Kidney capillary endothelial cell (primary cell): ENCODE measurements at regions not wholly inside any gene's neighbourhood (a gene's known extent, or its start where the extent isn't known, plus 50 kb on each side); places are given as distances from the start of the nearest gene placed in this dataset.
"Not testable (repeated sequence)": the region's sequence is repeated elsewhere in the genome, so short reads cannot be mapped to it uniquely, and the experiment has no call there.

ENCODE experiments used
- DNase-seq: peaks from one replicate; pipeline ENCODE4 v3.0.0-alpha.2; 2018; ENCODE audit warnings: low spot score

DNA sequence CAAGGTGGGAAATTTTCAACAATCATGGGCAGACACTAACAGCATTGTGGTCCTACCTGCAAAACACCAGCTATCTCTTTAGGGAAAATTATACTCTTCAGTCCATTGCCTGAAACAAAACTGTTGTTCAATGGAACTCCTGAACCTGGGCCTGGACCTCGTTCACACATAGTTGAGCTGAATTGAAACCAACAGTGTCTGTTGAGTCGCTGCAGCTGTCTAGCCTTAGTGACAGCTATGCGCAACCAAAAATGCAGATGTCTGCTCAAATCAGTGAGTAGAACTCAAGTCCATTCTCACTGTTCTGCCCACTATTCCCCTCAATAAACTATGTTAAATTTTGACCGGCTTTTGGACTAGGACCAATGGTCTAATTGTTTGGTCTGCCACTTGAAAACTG lies 286.2 kb downstream of the TFAP2A start:
- DNase-seq, result no peak

DNA sequence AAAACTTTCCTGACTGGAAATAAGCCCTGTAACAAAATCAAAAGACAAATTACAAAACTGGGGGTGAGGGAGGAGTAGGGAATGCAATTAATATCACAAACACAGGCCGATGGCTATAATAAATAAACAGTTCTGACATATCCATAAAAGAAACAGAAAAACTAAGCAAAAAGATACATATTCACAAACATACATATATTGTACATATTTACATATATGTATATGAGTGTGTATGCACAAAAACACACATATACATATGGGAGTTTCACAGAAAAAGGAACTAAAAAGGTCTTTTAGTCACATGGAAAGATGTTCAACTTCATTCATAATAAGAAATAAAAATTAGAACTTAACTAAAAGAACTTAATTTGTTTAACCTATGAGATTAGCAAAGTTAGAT lies 292.7 kb downstream of the TFAP2A start:
- DNase-seq, result no peak

DNA sequence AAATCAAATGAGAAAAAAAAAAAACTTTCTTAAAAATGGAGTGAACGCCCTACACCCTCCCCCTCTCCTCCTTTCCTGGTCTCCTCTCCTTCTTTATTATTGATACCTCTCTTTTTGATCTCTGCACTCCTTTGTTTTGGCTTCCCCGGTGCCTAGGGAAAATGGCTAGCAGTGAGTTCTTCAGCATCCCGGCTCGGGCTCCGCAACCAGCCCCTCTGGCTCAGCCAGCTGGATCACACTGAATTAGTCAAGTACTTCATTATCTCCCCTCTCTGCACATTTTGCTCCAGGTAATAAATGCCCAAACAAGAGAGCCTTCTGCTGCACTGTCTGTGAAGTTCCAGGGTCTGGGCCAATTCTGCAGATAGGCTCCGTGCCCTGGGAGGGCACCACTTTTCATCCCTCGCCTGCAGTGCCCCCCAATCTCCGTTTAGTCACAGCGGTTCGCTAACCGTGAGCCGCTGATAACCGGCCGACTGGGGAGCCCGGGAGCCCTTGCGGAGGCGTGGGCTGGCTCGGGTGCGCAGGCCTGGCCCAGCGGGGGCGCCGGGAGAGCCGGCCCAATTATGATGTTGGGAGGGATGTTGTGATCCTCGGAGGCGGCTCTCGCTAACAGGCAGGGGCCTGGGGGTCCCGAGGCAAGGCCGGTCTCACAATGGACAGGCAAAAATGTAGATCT lies 301.9 kb downstream of the TFAP2A start:
- no peak for DNase-seq

DNA sequence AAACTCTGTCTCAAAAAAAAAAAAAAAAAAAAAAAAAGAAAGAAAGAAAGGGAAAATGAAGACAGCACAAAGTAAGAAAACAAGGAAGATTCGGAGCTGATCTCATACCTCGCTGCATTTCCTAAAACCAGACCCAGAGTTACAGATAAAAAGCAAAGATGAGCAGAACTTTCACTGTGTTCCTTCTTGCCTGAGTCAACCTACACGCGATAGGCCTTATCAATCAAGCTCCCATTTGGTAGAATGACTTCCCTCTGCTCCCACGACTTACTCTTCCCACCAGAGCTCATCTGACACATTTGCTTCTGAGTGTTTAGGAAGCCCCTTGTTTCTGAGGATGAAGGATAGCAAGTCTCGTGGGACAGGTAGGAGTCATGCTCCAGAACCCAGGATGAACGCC lies 302.9 kb downstream of the TFAP2A start:
- DNase-seq, result no peak

DNA sequence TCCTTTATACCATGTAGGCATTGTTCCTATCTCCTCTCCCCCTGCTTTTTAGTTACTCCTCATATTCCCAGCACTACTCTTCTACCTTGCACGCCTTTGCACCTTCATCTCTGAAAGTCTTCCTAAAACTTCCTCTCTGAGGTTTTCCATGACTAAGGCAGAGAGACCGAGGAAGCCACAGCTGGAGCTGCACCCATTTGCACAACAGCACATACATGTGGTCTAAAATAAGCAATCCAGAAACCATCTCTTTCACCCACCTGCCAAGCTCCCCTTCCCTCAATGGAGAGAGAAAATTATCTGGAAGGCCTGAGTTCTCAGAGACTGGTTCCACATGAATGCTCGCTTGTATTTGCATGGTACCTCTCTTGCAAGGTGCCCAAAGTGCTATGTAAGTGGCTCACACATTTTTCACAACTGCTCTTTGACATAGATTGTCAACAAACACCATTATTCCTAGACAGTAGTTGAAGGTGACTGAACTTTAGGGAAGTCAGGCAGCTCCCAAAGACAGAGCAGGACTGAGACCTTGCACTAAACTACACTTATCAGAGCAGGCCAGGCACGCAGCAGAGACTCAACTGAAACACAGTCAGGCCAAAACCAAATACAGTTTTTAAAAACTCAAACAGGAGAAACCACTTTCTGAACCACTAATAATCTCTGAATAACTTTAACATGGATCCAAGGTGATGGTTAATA lies 313.2 kb downstream of the TFAP2A start:
- DNase-seq, result no peak

DNA sequence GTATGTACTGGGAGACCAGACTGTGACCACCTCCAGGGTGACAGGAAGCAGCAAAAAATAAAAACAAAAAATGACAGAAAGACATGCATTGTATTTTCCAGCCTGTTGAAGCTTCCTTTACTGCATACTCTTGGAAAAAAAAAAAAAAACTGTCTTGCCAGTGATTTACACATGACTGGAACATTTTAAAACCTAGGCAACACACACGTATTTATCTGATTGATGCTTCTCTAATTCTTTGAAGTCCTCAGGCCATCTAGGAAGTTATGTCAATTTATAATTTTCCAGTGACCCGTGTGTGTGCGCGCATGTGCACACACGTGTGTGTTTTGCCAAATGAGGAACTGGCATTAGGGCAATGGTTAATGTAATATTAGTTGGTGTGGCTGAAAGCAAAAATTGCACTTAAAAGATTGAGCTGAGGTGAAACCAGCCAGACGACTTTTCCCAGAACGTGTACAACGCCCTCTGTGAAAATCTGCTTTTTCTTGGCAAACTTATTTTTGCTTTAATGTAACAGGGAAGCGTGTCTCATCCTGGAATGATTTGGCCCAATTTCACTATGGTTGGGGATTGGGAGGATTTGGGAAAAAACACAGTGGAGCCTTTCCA lies 315.2 kb downstream of the TFAP2A start:
- no peak for DNase-seq

DNA sequence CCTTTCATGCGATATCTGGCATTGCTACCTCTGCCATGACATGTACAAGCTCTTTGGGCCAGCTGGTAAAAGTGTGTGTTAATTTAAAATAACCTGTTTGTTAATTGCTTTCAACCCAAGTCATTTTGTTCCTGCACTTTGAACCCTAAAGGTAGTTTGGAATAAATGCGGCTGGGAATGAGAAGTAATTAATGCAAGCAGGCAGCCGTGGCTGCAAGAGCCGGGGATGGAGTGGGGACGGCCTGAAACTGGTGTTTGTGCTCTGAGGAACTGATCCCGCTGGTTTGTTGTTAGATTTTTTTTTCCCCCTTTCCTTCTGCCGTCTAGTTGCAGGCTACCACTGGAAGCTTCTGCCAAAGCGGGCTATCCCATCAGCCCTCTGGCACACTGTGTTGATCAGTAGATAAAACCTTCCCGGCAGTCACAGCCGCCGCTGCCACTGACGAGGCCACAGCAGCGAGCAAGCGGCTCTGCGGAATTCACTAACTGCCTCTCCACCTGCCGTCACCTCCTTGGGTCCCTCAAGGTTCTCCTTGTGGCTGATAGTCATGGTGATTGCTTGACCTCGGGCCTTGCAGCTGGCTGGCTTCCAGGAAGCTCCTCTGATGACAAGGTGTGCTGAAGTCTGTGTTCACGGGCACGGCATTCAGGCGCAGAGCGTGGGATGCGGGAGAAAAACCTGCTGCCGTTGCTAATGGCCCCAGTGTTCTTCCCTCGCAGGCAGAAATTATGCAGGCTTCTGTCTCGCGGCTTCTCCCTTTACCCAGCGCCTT lies 315.9 kb downstream of the TFAP2A start:
- no peak for DNase-seq

DNA sequence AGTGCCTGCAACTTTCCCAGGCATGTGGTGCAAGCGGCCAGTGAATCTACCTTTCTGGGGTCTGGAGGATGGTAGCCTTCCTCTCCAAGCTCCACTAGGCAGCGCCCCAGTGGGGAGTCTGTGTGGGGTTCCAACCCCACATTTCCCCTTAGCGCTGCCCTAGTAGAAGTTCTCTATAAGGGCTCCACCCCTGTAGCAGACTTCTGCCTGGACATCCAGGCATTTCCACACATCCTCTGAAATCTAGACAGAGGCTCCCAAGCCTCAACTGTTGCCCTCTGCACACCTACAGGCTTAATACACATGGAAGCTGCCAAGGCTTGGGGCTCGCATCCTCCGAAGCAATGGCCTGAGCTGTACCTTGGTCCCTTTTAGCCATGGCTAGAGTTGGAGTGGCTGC lies 321.6 kb downstream of the TFAP2A start:
- no peak for DNase-seq

DNA sequence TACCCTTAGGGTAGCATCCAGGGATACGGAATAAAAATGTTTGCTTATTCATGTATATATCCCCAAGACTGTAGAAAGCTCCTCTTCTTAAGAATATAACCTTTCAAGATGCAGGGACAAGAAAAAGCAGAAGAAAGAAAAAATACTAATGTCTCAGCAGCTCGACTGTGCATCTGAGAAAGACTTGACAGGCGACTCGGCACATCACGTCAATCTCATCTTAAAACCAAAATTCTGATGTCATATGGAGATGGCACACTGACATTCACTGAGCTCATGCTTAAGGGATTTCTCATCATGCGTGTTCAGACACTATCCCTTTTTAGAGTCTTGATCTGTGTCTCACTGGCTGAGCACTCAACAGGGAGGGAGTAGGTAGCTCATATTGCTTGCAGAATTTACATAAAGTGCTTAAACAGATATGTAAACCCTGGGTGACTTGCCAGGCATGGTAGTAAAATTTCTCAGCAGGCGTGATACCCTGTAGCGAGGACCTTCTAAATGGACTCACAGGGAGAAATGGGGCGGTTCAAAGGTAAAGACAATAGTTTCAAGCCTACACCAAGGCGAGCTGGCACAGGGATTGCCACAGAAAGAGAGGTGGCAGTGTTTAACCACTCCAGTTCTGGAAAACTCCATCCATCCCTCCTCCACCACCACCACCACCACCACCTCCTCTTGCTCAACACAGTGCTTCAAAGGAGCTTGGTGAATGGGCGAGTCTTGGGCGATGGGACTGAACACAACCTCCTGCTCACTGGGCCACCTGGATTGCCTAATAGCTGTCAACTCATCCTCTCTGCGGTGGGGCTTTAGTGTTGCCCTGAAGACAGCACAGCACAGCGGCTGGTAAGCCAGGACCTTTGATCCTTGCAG lies 330.5 kb downstream of the TFAP2A start:
- no peak for DNase-seq

DNA sequence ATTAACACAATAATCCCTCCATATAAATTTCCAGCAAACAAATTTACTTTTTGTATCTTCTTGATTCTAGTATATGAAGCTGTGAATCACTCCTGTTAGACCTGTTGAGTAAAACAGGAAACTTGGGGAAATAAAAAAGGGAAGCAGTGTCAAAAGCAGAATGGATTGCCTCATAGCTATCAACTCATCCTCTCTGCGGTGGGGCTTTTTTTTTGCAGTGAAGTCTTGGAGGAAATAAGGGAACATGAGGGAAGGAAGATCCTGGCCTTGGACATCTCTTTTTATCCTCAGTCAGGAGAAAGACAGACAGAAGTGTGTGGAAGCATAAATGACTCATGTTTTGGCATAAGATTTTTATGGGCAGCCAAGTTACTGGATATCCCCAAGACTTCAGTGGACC lies 332.5 kb downstream of the TFAP2A start:
- no peak for DNase-seq

DNA sequence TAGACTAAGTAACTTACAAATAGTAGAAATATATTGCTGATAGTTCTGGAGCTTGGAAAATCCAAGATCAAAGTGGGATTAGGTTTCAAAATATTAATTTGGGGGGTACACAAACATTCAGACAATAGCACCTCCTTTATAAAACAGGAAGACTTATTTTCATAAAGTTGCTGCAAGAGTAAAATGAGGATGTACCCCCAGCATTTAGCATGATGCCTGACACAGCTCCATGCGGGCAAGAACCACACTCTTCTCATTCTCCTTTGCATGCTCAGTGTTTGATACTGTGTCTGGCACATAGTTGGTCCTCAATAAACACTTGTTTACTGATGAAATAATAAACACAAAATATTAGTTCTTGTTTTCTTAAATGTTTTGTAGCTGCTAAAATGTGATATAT lies 332.9 kb downstream of the TFAP2A start:
- no peak for DNase-seq

DNA sequence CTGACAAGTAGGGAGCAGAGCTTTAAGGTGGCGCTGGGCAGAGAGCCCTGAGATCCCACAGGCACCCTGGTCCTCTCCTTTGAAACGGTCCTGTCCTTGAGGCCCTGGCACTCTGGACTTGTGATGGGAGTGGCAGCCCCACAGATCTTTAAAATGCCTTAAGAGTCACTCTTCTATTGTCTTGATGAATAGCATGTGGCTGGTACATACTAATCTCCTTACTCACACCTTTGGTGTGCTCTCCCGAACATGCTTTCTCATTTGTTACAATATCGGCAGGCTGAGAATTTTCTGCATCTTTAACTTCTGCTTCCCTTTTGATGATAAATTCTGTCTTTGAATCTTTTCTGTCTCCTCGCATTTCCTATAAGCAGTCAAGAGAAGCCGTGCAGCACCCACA lies 333.8 kb downstream of the TFAP2A start:
- DNase-seq, result no peak

DNA sequence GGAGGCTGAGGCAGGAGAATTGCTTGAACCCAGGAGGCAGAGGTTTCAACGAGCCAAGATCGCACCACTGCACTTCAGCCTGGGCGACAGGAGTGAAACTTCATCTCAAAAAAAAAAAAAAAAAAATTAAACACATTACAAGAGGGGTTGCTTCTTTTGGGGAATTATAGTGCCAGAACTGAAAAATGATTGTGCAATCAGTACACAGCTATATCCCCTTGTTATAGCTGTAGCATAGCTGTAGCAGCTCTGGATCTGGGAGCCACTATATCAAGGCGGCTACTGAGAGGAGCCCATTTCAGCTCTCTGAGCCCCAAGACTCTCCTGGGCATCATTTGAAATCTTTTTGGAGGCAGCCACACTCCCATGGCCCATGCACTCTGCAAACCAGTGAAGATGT lies 334.3 kb downstream of the TFAP2A start:
- DNase-seq, result no peak

DNA sequence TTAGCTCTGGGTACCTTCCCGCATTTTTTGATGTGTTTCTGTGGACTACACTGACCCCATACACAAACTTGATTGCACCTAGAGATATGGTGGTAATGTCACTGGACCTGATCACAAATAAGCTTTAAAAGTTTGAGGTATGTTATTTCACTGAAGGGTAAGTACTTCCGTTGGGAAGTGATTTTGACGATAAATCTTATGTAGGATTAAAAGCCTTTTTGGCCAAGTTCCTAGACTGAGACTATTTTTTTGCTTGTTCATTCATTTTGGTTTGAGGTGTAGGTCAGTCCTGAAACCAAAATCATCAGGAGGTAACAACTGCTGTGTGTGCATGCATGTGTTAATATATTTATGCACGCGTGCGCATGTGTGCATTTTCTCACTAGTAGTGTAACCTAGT lies 336.3 kb downstream of the TFAP2A start:
- no peak for DNase-seq

DNA sequence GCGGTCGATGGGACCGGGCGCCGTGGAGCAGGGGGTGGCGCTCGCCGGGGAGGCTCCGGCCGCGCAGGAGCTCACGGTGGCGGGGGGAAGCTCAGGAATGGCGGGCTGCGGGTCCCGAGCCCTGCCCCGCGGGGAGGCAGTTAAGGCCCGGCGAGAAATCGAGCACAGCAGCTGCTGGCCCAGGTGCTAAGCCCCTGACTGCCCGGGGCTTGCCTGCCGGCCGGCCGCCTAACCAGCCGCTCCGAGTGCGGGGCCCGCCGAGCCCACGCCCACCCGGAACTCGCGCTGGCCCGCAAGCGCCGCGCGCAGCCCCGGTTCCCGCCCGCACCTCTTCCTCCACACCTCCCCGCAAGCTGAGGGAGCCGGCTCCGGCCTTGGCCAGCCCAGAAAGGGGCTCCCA lies 340.1 kb downstream of the TFAP2A start:
- DNase-seq, result not testable (repeated sequence)

DNA sequence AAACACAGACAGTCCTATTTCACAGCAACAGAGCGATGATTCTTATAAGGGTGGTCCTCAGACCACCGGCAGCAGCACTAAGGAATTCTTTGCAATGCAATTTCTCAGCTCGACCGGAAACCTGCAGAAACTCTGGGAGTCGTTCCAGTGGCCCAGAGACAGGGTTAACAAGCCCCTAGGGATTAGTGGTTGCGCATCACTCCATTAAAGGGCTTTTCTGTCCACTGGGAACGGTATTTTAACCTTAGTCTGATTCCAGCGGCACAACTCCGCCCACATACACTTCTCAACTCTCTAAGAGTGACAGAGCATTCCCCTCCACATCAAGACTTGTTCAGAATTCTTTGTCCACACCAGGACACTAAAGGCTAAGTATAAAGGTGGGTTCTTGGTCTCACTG lies 341.5 kb downstream of the TFAP2A start:
- no peak for DNase-seq

DNA sequence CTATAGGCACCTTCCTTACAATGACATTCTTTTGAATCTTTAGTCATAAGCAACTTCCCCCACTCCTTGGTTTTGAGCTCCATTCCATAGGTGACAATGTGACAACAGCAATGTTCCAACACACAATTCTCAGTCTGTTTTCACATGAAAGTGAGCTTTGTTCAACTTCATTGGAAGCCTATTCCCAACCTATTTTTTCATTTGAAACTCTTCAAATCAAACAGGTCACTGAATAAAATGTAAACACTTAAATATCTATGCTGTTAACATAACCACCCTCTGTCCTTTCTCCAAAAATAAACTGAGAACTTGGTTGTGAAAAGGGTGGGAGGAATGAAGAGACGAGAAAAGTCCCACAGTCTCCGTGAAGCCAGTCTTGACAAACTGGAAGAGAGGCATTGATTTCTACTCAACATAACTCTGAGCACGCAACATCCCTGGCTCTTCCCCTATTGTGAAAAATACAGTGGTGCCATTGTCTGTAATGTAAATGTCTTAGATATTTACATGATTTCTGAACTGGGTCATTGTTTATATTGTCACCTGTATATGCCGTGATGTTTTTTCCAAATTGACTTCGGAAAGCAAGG lies 343.1 kb downstream of the TFAP2A start:
- no peak for DNase-seq

DNA sequence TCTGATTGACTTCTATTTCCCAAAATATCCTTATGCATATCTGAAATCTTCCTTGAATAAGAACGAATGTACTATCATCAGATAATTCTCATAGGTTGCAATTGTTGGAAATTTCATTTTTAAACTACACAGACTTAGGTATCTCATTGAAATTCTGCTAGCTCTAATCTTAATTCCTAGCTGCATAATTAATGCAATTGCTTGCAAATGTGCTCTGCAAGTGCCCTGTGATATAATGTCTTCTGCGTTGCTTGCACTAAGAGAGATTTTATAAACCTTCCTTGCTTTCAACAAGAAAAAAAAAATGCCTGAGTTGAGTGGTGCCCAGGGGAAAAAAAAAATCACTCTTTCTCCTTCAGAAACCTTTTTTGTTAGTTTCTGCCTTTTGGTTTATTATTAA lies 354.9 kb downstream of the TFAP2A start:
- DNase-seq, result no peak

DNA sequence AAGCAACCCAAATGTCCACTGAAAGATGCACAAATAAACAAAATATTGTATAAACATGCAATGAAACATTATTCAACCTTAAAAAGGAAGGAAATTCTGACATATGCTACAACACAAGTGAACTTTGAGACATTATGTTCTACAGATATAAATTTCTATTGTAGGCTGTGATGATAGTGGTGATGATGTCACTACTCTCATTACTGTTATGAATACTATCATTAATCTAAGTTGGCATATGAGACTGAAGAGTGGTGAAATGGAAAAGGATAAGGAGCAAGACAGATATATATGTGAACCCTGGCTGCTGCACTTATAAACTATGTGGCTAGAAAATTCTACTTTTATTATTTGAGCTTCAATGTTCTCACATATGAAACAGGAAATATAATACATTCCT lies 360.2 kb downstream of the TFAP2A start:
- DNase-seq, result no peak

DNA sequence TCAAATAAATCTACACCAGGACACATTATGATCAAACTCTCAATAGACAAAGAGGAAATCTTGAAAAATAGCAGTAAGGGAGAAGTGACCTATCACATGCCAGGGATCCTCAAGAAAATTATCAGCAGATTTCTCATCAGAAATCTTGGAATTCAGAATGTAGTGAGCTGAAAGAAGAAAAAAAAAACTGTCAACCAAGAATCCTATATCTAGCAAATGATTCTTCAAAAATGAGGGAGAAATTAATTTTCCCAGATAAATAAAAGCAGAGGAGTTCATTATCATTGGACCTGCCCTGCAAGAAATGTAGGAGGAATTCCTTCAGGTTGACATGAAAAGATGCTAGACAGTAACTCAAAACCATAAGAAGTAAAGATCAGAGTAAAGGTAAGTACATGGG lies 363.6 kb downstream of the TFAP2A start:
- DNase-seq, result no peak
